Thymus (tissue), 11 donors: ENCODE measurements at regions not wholly inside any gene's neighbourhood (a gene's known extent, or its start where the extent isn't known, plus 50 kb on each side); places are given as distances from the start of the nearest gene placed in this dataset.
"Not testable (repeated sequence)": the region's sequence is repeated elsewhere in the genome, so short reads cannot be mapped to it uniquely, and the experiment has no call there.

Experiments used
- DNase-seq, 9 donors: peaks; one replicate each; pipeline ENCODE4 v3.0.0-alpha.2; 2013; ENCODE audit warnings: low spot score in 9 of 9, low read depth in 6 of 9, missing footprints in 1 of 9
- H3K27ac ChIP-seq, 2 donors: one replicate each; pipeline ENCODE4 v1.5.1; 2013; ENCODE audit warnings: control low read depth in 1 of 2, low read depth in 1 of 2, low read length in 1 of 2, mild to moderate bottlenecking in 1 of 2, moderate library complexity in 1 of 2
- H3K27me3 ChIP-seq, 2 donors: one replicate each; pipeline ENCODE4 v1.5.1; 2013; ENCODE audit warnings: low read length in 1 of 2; ENCODE audit not compliant: control insufficient read depth in 2 of 2, insufficient read depth in 1 of 2
- H3K36me3 ChIP-seq, 2 donors: one replicate each; pipeline ENCODE4 v1.5.1; 2013; ENCODE audit warnings: low read length in 1 of 2, mild to moderate bottlenecking in 1 of 2, moderate library complexity in 1 of 2; ENCODE audit not compliant: control insufficient read depth in 2 of 2, insufficient read depth in 2 of 2
- H3K4me1 ChIP-seq, 2 donors: one replicate each; pipeline ENCODE4 v1.5.1; 2013; ENCODE audit warnings: low read length in 2 of 2; ENCODE audit not compliant: control insufficient read depth in 2 of 2, insufficient read depth in 2 of 2
- H3K4me3 ChIP-seq, 2 donors: one replicate each; pipeline ENCODE4 v1.5.1; 2013; ENCODE audit warnings: low read length in 2 of 2, control low read depth in 1 of 2, mild to moderate bottlenecking in 1 of 2
- H3K9me3 ChIP-seq, 2 donors: one replicate each; pipeline ENCODE4 v1.5.1; 2013; ENCODE audit warnings: low read length in 1 of 2, mild to moderate bottlenecking in 1 of 2; ENCODE audit not compliant: control insufficient read depth in 2 of 2, insufficient read depth in 1 of 2
- WGBS: extraction: QIAGEN DNeasy Blood & Tissue Kit; methylation state at CpG from one replicate; pipeline ENCODE4 v1.1.7; 2013; 5-methylcytosine and 5-hydroxymethylcytosine counted together
- donor health status: healthy.

- WGBS, result 96% methylated on average over 4 of the region's 4 CpGs
- no peak for DNase-seq
- H3K4me3 ChIP-seq, result no peak overlapping the region
- no peaks in the 10 kb centered on the region for H3K9me3 ChIP-seq
- H3K36me3 ChIP-seq, result no peaks in the 10 kb centered on the region
- H3K27me3 ChIP-seq, result no peaks in the 10 kb centered on the region
- no peak overlapping the region for H3K27ac ChIP-seq
- no peaks in the 10 kb centered on the region for H3K4me1 ChIP-seq
Observed at GRCh38 chr14:71449316-71450055, 482.7 kb upstream of the RGS6 start.

DNA sequence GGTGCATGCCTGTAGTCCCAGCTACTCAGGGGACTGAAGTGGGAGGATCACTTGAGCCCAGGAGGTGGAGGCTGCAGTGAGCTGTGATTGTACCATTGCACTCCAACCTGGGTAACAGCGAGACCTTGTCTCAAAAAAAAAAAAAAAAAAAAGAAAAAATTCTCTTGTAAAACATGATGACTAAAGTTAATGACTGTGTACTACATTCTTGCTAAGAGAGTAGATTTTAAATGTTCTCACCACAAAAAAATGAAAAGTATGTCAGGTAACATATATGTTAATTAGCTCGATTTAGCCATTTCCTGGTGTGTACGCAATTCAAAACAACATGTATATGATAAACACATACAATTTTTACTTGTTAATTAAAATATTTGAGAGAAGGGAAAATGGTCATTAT, 480.7 kb upstream of the RGS6 start:
- no peaks in the 10 kb centered on the region for H3K4me1 ChIP-seq
- DNase-seq, result no peak
- no peaks in the 10 kb centered on the region for H3K36me3 ChIP-seq
- no peak overlapping the region for H3K4me3 ChIP-seq
- 97% methylated on average over 3 of the region's 3 CpGs for WGBS
- no peaks in the 10 kb centered on the region for H3K9me3 ChIP-seq
- no peak overlapping the region for H3K27ac ChIP-seq
- no peaks in the 10 kb centered on the region for H3K27me3 ChIP-seq

DNA sequence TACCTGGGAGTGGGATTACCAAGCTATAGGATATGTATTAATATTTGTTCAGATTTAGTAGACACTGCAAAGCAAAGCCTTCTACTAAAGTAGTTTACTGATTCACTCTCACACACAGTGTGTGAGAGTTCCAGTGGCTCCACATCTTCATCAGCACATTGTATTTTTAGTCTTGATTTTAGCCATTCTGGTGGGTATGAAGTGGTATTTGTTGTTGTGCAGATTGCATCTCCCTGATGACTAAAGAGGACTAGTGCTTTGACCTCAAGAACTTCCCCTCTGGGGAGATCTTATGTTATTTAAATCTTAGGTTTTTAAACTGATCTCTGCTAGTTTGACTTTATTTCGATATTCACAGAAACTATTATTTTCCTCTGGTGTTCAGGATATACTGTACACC, 479.7 kb upstream of the RGS6 start:
- Histone ChIP-seq H3K4me3 (no peak overlapping the region), H3K4me1 (no peaks in the 10 kb centered on the region), H3K36me3 (no peaks in the 10 kb centered on the region), H3K9me3 (no peaks in the 10 kb centered on the region), H3K27me3 (no peaks in the 10 kb centered on the region), H3K27ac (no peak overlapping the region)
- 96% methylated on average over 1 of the region's 1 CpG for WGBS
- no peak for DNase-seq

- H3K27ac ChIP-seq, result no peak overlapping the region
- no peak overlapping the region for H3K4me3 ChIP-seq
- H3K27me3 ChIP-seq, result no peaks in the 10 kb centered on the region
- H3K36me3 ChIP-seq, result no peaks in the 10 kb centered on the region
- H3K9me3 ChIP-seq, result no peaks in the 10 kb centered on the region
- DNase-seq, result no peak
- 98% methylated on average over 3 of the region's 3 CpGs for WGBS
- H3K4me1 ChIP-seq, result no peaks in the 10 kb centered on the region
Observed at GRCh38 chr14:71452987-71453386, 479.2 kb upstream of the RGS6 start.

DNA sequence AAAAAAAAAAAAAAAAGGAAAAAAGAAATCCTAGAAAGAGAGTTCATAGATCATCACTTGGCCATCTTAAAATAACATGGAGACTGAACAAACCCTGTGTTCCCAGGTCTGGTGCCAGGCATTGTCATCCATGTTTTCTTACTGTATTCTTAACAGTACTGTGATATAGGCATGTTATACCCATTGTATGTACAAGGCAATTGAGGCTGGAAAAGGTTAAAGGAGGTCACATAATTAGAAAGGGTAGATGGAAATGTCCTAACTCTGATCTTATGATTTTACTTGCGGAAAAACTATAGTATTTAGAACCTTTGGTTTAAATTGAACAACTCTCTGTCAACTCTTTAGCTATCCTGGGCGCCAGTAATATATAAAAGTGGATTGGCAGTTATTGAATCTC, 478.2 kb upstream of the RGS6 start:
- Histone ChIP-seq H3K36me3 (no peaks in the 10 kb centered on the region), H3K27me3 (no peaks in the 10 kb centered on the region), H3K9me3 (no peaks in the 10 kb centered on the region), H3K27ac (no peak overlapping the region), H3K4me3 (no peak overlapping the region), H3K4me1 (no peaks in the 10 kb centered on the region)
- 95% methylated on average over 2 of the region's 2 CpGs for WGBS
- no peak for DNase-seq

DNA sequence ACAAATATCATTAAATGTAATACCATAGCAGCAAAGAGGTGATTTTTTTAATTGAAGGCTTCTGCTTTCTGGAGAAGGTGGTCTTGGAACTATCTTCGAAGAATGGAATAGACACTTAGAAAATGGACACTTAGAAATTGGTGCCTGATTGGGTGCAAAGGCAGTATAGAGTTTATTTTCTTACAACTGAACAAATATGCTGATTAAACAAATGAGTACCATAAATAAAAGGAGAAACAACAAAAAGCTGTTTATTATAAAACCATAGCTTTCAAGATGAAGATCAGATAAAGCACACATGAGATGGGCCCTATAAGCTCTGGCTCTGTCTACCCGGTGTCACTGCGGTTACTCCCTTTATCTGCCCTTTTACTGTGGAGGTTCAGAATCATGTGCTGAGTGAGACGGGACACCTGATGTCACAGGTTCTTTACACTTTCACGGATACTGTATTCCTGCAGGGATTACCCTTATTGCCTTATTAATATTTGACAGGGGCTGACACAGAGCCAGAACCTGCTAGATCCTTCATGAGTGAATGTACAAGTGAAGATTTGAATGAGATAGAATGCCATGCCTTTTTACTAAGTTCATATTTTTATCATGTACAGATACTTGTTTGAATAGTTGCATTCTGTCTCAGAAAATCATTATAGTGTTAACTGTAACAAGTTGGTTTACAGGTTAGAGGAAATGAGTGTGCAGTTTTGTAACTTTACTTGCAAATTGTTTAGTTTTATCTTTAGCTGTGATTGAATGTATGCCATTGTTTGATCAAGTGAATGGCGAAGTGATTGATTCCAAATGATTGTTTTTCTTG, 477.5 kb upstream of the RGS6 start:
- 87% methylated on average over 6 of the region's 6 CpGs for WGBS
- no peak for DNase-seq
- no peaks in the 10 kb centered on the region for H3K27me3 ChIP-seq
- H3K4me3 ChIP-seq, result no peak overlapping the region
- H3K4me1 ChIP-seq, result no peaks in the 10 kb centered on the region
- H3K27ac ChIP-seq, result no peak overlapping the region
- H3K9me3 ChIP-seq, result no peaks in the 10 kb centered on the region
- H3K36me3 ChIP-seq, result no peaks in the 10 kb centered on the region

DNA sequence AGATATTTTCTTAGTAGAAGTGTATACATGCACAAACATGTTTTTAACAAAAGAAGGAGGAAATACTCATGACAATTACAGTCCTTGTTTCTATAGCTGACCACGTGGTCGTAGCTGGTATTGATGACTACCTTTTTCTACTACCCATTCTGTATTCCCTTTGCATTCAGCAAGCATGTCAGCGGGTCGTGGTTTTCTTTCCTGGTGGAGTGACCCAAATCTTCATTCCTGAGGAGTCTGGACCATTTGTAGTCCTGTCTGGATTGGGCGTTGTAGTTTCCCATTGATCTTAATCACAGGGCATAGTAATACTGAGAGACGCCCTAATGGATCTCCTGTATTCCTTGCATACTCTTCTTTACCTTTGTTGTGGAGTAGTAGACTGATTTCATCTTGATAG, 472.1 kb upstream of the RGS6 start:
- Histone ChIP-seq H3K27me3 (no peaks in the 10 kb centered on the region), H3K27ac (no peak overlapping the region), H3K4me3 (no peak overlapping the region), H3K36me3 (peaks cover 0 to 5% of the 10 kb centered on the region in 2 donors), H3K4me1 (no peaks in the 10 kb centered on the region), H3K9me3 (peaks cover 0 to 3% of the 10 kb centered on the region in 2 donors)
- WGBS, result 98% methylated on average over 6 of the region's 6 CpGs
- no peak for DNase-seq

GRCh38 chr14:71461617-71462016, 470.6 kb upstream of the RGS6 start:
- not testable (repeated sequence) for H3K36me3 ChIP-seq, H3K27ac ChIP-seq, H3K9me3 ChIP-seq, H3K27me3 ChIP-seq, H3K4me1 ChIP-seq, DNase-seq, H3K4me3 ChIP-seq
- WGBS, result 98% methylated on average over 3 of the region's 3 CpGs

GRCh38 chr14:71463807-71464206, 468.4 kb upstream of the RGS6 start:
- no peaks in the 10 kb centered on the region for H3K4me1 ChIP-seq
- H3K36me3 ChIP-seq, result peaks cover 0 to 5% of the 10 kb centered on the region in 2 donors
- H3K9me3 ChIP-seq, result peaks cover 0 to 3% of the 10 kb centered on the region in 2 donors

More at GRCh38 chr14:71463807-71464206, 468.4 kb upstream of the RGS6 start:
- no peak for DNase-seq
- Histone ChIP-seq H3K27ac (no peak overlapping the region), H3K4me3 (no peak overlapping the region), H3K27me3 (no peaks in the 10 kb centered on the region)
